ENCODE measurements at regions not wholly inside any gene's neighbourhood (a gene's known extent, or its start where the extent isn't known, plus 50 kb on each side); places are given as distances from the start of the nearest gene placed in this dataset.

DNA sequence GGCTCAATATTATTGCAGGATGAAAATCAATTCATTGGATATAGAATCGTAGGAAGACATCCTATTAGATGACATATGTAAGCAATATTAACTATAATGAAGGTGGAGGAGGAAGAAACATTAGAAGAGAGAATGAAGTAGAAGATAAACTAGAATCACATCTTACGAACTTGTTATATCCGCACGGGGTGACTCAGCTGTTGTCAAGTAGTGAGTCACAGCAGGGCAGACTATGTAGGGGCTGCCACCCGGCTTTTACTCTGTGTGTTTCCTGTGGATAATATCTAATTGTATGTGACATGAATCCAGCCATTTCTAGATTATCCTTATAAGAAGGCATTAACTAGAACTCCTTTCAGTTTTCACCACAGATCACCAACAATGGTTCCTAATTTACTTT, 520.2 kb downstream of the DOK5 start:
- Histone ChIP-seq H3K27ac (ENCODE audit: low read depth, low read length) (no peak overlapping the region), H3K9me3 (ENCODE audit: control insufficient read depth, low read length) (peaks cover 29% of the 10 kb centered on the region), H3K27me3 (ENCODE audit: control insufficient read depth, insufficient read depth, low read length, poor library complexity, severe bottlenecking) (peaks cover 25% of the 10 kb centered on the region), H3K36me3 (ENCODE audit: control insufficient read depth, insufficient read depth, low read length) (no peaks in the 10 kb centered on the region), H3K9ac (ENCODE audit: extremely low read depth, low read length, poor library complexity, severe bottlenecking) (no peak overlapping the region), H3K4me3 (ENCODE audit: low read length) (no peak overlapping the region), H3K4me1 (ENCODE audit: control insufficient read depth, insufficient read depth, low read length) (no peaks in the 10 kb centered on the region)
- Mint-ChIP-seq H3K9me3 (peaks cover 3% of the 10 kb centered on the region), H3K36me3 (ENCODE audit: low read depth) (no peaks in the 10 kb centered on the region), H3K27me3 (ENCODE audit: insufficient read depth) (peaks cover 24% of the 10 kb centered on the region), H3K4me1 (no peaks in the 10 kb centered on the region), H3K4me3 (no peak overlapping the region), H3K27ac (no peak overlapping the region)
- TF ChIP-seq CTCF (conservative IDR thresholded peaks at IDR 0.05) = no peak
- DNase-seq = no peak
- 66% methylated on average over 5 of the region's 5 CpGs; no CpG with 5 or more reads in 1 of the 2 experiments for WGBS, 2 experiments (ENCODE audit: insufficient coverage in 1 of 2, insufficient read length in 1 of 2)

GRCh38 chr20:54995011-54995410, 519.6 kb downstream of the DOK5 start:
- no peak overlapping the region for H3K9ac ChIP-seq (ENCODE audit: extremely low read depth, low read length, poor library complexity, severe bottlenecking)
- no peak overlapping the region for H3K27ac Mint-ChIP-seq
- peaks cover 23% of the 10 kb centered on the region for H3K9me3 ChIP-seq (ENCODE audit: control insufficient read depth, low read length)
- peaks cover 19% of the 10 kb centered on the region for H3K27me3 Mint-ChIP-seq (ENCODE audit: insufficient read depth)
- no peak overlapping the region for H3K27ac ChIP-seq (ENCODE audit: low read depth, low read length)
- H3K4me3 ChIP-seq (ENCODE audit: low read length) = no peak overlapping the region
- 66 to 71% methylated on average over 3 to 4 of the region's 4 CpGs for WGBS, 2 experiments (ENCODE audit: insufficient coverage in 1 of 2, insufficient read length in 1 of 2)
- H3K4me1 Mint-ChIP-seq = no peaks in the 10 kb centered on the region
- no peak for DNase-seq
- H3K4me1 ChIP-seq (ENCODE audit: control insufficient read depth, insufficient read depth, low read length) = no peaks in the 10 kb centered on the region
- H3K4me3 Mint-ChIP-seq = no peak overlapping the region
- H3K36me3 ChIP-seq (ENCODE audit: control insufficient read depth, insufficient read depth, low read length) = no peaks in the 10 kb centered on the region
- H3K27me3 ChIP-seq (ENCODE audit: control insufficient read depth, insufficient read depth, low read length, poor library complexity, severe bottlenecking) = peaks cover 22% of the 10 kb centered on the region
- no peak for TF ChIP-seq CTCF (conservative IDR thresholded peaks at IDR 0.05)
- H3K9me3 Mint-ChIP-seq = peaks cover 3% of the 10 kb centered on the region
- no peaks in the 10 kb centered on the region for H3K36me3 Mint-ChIP-seq (ENCODE audit: low read depth)

GRCh38 chr20:54985091-54985490, 509.7 kb downstream of the DOK5 start:
- no peaks in the 10 kb centered on the region for H3K27me3 ChIP-seq (ENCODE audit: control insufficient read depth, insufficient read depth, low read length, poor library complexity, severe bottlenecking)
- no peak for TF ChIP-seq CTCF (conservative IDR thresholded peaks at IDR 0.05)
- no peak overlapping the region for H3K9ac ChIP-seq (ENCODE audit: extremely low read depth, low read length, poor library complexity, severe bottlenecking)
- Mint-ChIP-seq H3K27me3 (ENCODE audit: insufficient read depth) (no peaks in the 10 kb centered on the region), H3K27ac (no peak overlapping the region), H3K4me1 (no peaks in the 10 kb centered on the region), H3K4me3 (no peak overlapping the region), H3K36me3 (ENCODE audit: low read depth) (no peaks in the 10 kb centered on the region), H3K9me3 (peaks cover 3% of the 10 kb centered on the region)
- no peaks in the 10 kb centered on the region for H3K4me1 ChIP-seq (ENCODE audit: control insufficient read depth, insufficient read depth, low read length)
- no peaks in the 10 kb centered on the region for H3K36me3 ChIP-seq (ENCODE audit: control insufficient read depth, insufficient read depth, low read length)
- no peak overlapping the region for H3K4me3 ChIP-seq (ENCODE audit: low read length)
- 88 to 93% methylated on average over 2 to 6 of the region's 7 CpGs for WGBS, 2 experiments (ENCODE audit: insufficient coverage in 1 of 2, insufficient read length in 1 of 2)
- DNase-seq = no peak
- H3K9me3 ChIP-seq (ENCODE audit: control insufficient read depth, low read length) = peaks cover 11% of the 10 kb centered on the region
- no peak overlapping the region for H3K27ac ChIP-seq (ENCODE audit: low read depth, low read length)

All from endodermal cell (in vitro differentiated cells).